GM12874 (cell line): ENCODE measurements at regions not wholly inside any gene's neighbourhood (a gene's known extent, or its start where the extent isn't known, plus 50 kb on each side); places are given as distances from the start of the nearest gene placed in this dataset.

Experiments
- TF ChIP-seq, protein P1 (sequence below): IDR thresholded peaks from 2 replicates; pipeline ENCODE4 v1.5.1; 2011; ENCODE audit warnings: low read depth, mild to moderate bottlenecking, control low read depth, low read length, moderate library complexity; ENCODE audit not compliant: insufficient read depth

DNA sequence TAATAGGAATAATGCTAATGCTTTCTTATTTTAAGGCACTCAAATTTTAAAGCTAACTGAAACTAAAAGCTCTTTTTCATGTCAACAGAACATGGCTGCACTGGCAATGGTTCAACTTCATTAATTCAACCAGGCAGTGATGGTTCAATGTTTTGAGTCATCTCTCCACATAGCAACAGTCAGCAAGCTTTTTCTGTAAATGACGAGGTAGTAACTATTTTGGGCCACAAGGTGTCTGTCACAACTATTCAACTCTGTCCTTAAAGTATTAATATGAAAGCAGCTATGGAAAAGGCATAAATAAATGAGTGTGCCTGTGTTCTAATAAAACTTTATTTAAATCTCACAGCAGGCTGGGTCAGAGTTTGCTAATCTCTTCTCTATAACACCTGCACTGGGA lies 1425.6 kb upstream of the PIK3C3 start:
- TF ChIP-seq, protein P1, sequence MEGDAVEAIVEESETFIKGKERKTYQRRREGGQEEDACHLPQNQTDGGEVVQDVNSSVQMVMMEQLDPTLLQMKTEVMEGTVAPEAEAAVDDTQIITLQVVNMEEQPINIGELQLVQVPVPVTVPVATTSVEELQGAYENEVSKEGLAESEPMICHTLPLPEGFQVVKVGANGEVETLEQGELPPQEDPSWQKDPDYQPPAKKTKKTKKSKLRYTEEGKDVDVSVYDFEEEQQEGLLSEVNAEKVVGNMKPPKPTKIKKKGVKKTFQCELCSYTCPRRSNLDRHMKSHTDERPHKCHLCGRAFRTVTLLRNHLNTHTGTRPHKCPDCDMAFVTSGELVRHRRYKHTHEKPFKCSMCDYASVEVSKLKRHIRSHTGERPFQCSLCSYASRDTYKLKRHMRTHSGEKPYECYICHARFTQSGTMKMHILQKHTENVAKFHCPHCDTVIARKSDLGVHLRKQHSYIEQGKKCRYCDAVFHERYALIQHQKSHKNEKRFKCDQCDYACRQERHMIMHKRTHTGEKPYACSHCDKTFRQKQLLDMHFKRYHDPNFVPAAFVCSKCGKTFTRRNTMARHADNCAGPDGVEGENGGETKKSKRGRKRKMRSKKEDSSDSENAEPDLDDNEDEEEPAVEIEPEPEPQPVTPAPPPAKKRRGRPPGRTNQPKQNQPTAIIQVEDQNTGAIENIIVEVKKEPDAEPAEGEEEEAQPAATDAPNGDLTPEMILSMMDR, result no peak

DNA sequence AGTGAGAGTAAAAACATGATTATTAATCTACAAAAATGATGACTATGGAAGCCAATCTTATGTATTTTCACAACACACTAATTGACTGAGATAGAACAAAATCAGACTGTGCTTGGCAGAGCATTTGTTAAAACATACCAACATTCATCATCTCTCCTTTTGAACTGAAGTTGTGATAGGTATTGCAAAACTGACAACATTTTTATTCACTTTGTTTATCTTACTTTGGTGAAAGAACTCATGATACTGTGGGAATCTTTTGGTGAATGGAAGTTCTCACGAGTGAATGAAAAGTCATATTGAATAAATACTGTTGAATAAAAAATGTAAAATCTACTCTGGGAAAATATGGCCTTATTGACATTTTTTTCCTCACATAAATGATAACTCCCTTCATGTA lies 1430.2 kb upstream of the PIK3C3 start:
- TF ChIP-seq, protein P1, result no peak

DNA sequence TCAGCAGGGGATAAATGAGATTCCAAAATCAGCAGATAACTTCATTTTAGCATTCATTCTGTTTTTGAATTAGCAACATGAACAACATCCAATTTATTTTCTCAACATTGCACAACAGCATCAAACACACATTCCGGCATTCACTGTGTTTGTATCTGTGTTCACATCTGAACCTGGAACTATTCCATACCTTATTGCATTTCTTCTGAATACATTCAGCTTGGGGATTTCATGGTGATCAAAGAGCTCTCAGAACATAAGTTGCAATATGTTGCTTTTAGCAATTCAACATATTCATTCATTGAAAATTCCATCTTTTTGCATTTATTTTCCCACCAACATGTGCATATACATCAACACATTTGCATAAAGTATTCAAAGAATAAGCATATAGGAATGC lies 1431.7 kb upstream of the PIK3C3 start:
- TF ChIP-seq, protein P1, result no peak

DNA sequence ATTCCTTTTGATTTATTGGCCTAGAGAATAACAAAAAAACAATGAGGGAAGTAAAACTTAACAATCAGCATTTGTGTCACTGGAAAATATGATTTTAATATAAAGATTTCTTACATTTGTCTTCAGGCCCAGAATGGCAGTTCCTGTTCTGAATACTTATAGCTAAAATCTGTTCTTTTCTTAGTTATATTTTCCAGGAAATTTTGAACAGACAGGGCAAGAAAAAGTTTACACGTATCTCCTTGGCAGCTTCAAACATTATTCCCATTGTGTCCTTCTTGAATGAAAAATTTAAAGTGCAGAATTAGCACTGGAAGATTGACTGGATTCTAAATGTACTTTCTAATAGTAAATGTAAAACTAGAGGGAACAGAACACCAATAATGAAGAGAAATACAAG lies 1454.0 kb upstream of the PIK3C3 start:
- TF ChIP-seq, protein P1, result no peak

DNA sequence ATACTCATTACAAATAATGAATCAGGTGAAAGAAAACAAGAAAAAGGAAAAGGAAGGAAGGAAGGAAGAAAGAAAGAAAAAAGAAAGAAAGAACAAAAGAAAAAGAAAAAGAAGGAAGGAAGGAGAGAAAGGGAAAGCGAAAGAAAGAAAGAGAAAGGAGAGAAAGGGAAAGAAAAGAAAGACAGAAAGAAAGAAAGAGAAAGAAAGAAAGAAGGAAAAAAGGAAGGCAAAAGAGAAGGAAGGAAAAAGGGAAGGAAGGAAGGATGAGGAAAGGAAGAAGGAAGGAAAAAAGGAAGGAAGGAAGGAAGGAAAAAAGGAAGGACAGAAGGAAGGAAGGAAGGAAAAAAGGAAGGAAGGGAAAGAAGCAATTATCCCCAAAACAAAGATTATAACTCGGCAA lies 1460.4 kb upstream of the PIK3C3 start:
- TF ChIP-seq, protein P1, result no peak

DNA sequence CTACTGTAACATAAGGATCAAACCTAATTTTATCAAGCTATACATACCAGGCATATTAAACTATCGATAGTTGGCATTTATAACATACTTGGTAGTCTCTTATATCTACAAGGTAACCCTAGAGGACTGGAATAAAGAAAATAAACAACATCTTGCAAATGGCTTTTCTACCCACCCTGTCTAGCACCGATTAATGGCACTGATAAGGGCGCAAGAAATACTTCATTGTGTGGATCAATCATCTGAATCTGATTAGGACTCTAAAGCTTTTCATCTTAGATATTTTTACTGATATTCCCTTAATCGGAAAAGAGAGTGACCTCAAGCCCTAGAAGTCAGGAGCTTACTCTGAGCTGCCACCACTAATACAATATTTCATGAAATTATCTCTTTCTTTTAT lies 1461.7 kb upstream of the PIK3C3 start:
- TF ChIP-seq, protein P1, result no peak

DNA sequence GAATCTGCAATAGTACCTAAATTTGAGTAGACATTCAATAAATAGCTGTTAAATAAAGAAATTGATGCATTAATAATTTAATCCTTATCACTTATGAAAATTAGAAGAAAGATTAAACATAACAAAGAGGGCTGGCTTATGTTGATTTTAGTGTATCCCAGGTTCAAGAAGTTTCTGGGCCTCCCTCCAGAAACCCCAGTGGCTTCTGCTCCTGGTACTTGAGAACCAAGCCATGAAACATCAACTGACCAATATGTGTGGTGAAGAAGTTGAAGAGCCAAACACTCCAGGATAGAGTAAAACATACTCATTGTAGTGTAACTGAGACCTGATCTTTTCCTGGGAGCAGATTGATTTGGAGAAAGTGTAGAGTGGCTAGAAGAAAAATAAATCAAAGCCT lies 1465.7 kb upstream of the PIK3C3 start:
- TF ChIP-seq, protein P1, result no peak

DNA sequence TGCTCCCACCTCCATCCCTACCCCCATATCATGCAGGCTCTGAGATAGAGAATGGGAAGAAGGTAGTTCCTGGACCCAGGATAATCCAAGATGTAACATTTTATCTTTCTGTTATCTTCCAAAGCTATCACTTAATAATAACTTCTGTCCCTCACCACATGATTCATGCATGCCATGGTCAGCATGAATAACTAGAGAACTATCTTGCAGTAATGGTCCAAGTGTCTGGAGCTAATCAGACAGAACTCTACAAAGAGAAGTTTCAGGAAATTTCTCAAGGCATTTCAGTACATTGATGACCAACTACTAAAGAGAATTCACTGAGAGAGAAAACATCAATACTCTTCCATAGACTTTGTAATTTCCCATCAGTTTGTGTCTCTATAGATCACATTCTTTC lies 1469.7 kb upstream of the PIK3C3 start:
- TF ChIP-seq, protein P1, result no peak
